HG03354 (cell line): ENCODE measurements at regions not wholly inside any gene's neighbourhood (a gene's known extent, or its start where the extent isn't known, plus 50 kb on each side); places are given as distances from the start of the nearest gene placed in this dataset.
A peak's percentile ranks its signal among the peaks of the same experiment; 100 is the strongest.

Experiments used
- ATAC-seq: cut with Tn5 transposase; IDR thresholded peaks from one replicate; pipeline ENCODE4 v1.9.1; 2021; ENCODE audit warnings: mild to moderate bottlenecking; ENCODE audit not compliant: unreplicated experiment, poor library complexity, severe bottlenecking

DNA sequence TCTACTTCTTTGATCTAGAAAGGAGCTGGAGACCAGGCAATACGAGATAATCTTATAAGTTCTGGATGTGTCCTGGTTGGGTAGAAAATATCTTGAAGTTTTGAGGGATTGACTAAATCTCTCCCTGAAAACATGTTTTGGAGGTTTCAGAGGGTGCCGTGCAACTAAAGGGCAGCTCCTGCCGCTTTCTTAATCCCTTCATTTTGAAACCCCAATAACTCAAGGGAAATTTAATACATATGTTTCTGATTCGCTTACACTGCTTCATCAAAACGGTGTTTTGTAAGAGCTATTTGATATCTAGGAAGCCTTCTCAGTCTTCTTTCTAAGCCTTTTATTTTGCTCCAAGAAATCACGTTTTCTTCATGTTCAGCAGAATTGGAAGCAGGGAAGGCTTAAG, 129.0 kb downstream of the ASCL1 start:
- ATAC-seq = no peak

DNA sequence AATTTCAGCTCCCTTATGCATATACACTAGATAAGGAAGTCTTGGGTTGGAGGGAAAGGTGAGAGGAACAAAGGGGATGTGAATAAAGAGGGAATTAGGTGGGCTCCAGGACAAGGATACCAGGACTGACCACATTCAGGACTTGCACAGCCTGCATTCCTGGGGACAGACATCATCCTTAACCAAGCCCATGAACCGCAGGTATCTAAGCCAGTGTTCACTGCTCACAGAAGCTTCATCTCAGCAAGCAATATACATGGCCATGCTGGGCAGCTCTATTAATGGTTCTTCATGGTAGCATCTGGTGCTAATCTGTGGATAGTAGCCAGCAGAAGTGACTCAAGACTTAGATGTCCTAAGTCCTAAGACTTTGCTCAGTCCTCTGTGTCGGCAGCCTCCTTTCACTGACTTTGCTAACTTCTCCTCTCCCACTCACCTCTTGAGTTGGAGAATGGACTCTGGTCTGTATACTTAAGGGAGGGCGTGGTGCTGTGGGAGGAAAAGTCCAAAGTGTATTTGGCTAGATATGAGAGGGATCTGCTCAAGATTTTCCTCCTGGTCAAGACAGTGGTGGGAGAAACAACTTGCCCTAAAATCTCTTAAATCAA, 136.1 kb downstream of the ASCL1 start:
- no peak for ATAC-seq

DNA sequence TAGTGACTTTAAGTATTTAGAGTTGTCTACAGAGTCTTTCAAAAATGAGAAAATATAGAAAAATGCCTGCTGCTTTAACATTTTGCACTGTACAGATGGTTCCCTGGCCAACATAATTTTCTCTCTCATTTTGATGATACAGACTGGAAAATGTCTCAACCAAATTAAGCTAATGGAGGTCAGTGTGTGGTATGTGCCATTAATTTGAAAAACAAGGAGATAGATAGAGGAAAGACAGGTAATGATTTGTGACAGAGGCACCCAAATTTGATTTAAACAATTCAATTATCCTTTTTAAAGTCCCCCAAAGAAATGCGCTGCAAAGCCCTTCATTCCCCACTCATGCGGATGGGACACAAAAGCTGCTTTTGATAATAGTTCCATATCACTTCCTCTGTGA, 140.0 kb downstream of the ASCL1 start:
- no peak for ATAC-seq

DNA sequence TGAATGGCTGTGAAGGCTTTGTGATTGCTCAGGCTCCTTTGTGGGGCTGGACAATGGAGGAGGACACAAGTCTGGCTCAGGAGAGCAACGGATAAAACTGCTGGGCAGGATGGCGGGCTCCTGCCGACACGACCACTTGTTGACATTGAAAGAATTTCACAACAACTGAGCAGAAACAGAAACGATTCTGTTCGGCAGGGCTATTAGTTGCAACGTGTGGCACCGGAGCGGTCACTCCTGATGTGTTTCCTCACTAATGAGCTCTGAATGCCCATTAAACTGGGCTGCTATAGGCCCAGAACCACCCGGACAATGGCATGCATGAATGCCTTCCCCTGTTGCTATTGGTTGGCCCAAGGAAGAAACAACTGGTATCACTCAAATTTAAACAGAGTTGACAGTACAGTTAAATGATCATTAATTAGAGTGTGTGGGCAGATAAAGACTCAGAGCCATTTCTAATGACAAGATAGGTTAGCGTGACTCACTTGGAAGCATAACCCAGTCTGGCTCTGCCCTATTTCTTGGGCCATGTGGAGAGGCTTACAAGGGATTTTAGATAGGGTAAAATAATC, 142.9 kb downstream of the ASCL1 start:
- ATAC-seq = no peak

DNA sequence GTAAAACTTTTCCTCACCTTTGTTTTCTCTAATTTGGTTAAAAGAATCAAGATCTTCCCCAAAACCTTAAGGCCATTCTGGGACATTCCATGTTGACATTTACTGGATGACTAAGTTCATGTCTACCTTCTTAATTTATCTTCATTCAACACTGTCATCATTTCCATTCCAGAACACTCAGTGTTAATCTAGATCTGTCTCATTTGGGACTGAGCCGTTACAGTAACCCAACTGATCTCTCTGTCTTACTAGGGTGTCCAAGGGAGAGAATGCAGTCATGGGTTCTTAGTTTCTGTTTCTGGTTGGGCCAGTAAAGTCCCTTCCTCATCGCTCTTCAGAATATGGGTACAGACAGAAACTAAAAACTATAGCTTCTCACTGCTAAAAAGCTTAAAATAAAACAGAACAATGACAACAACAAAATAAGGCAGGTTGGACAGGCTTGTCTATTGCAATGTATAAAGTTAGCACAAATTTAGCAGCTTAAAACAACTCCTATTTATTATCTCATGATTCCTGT, 144.8 kb downstream of the ASCL1 start:
- peak; percentile 78 for ATAC-seq

DNA sequence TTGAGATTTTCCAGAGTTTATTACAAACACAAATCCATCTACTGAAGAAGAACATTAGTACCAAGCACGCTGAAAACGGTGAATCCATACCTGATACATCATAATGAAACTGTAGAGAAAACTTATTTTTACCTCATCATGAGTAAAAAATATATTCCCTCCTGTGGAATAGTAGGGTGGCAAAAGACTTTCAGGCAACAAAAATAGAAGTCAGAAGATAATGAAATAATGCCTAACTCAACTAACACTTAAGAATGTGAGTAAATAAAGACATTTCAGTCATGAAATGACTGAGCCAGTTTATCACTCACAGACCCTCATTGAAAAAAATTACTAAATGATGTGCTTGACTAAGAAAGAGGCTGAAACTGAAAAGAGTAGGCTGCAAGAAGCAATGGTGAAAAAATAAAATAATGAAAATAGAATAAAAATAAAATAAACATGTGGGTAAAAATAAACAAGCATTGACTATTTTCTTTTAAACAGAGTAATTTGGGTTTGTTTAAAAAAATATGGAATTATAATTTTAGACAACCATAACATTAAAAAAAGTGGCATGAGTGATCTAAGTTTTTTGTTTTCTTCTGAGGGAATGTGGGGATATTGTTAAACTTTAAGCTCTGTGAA, 148.6 kb downstream of the ASCL1 start:
- ATAC-seq = peak; percentile 72

DNA sequence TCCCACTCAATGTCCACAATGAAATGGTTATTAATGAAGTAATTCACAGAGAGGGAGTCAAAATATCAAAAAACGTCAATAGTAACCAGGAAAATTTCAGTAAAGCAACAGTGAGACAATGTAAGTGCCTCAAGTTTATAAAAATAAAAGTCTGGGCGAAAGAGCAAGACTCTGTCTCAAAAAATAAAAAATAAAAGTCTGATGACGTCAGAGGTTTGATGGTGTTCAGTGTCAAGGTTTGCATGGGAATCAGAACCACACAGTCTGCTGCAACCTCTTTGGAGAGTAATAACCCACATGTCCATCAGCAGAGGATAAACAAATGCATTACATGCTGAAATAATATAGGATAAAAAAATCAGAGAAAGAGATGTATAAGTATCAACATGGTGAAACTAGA, 152.4 kb downstream of the ASCL1 start:
- ATAC-seq = no peak

DNA sequence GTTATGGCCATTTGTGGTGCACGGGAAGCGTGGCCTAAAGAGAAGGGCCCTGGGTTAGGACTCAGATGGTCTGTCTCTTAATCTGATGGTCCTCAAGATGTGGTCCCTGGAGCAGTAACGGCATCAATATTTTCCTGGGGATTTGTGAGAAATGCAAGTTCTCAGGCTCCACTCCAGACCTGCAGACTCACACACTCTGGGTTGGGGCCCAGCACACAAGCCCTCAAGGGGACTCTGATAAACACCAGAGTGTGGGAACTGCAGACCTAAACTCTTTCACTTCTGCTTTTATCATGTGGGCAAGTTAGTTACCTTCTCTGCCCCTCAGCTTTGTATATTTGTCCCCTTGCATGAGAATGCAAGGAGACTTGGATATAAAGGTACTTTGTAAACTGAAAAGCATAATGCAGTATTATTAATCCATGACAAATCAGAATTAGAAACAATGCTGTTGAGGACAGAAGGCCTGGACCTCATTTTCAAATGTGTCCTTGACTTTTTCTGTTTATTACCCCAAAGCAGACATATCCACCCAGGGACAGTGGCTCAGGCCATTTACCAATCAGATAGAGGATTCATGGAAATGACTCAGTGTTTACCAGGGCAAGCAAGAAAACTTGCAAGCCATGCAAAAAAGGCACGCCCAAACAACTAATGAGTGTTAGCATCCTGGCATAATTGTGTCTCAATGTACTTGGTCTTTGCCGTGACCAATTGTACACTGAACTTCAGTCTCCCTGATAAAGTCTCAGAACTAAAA, 157.0 kb downstream of the ASCL1 start:
- peak; percentile 99 for ATAC-seq

DNA sequence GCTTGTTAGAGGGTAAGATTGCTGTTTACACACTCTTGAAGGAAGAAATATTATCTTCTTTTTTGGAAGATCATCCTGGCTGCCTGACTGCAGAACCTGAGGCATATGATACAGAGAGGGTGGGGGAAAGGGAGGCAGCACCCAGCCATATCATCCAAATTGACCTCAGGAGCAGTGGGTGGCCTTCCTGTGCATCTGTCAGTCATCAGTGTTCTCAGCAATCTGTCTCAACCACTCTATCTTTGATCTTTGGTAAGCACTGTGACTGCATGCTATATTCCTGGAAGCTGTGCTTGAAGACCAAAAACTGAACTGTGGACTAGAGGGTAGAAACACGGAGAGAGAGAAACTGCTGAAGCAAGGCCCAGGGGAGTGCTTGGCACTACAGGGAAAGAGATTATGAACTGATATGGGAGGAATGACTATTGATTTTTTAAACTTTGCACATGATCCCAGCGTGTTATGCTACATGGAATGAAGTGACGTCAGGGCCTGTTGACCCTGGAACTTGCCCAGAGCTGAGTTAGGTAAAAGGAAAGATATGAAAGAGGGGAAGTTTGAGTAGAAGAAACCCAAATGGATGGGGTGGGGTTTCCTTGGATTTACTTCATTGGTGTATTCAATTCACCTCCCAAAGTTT, 171.5 kb downstream of the ASCL1 start:
- no peak for ATAC-seq

DNA sequence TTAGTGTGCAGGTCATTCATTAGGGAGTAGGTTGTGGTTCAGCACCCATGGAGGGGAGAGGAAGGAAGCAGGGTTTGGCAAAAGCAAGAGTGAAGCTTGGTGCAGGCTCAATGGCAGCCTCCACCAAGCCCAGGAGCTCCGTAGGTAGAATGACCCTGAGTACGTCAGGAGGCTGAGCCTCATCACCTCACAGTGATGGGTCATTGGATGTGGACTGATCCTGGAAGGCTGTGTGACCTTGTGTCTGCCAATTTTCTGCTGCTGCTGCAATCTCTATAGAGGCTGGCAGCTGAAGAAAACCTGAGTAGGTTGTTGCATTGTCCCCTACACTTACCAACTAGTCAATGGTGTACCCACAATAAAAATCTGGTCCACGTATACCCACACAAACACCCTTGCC, 173.1 kb downstream of the ASCL1 start:
- ATAC-seq = no peak

DNA sequence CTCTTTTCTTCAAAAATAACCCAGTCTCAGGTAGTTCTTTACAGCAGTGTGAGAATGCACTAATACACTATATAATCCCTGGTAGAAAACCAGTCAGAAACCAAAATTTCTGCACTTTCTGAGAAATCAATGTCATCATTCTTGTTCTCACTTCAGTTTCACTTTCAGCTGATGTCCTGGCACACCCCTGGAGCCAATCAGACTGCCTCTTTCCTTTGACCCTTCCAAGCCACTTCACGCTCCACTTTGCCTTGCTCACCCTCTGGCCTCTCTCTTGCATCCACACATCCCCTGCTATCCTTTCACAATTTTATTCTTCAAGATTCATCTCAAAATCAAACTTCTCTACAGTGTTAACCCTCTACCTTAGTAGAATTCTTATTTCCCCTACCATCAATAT, 181.1 kb downstream of the ASCL1 start:
- no peak for ATAC-seq

DNA sequence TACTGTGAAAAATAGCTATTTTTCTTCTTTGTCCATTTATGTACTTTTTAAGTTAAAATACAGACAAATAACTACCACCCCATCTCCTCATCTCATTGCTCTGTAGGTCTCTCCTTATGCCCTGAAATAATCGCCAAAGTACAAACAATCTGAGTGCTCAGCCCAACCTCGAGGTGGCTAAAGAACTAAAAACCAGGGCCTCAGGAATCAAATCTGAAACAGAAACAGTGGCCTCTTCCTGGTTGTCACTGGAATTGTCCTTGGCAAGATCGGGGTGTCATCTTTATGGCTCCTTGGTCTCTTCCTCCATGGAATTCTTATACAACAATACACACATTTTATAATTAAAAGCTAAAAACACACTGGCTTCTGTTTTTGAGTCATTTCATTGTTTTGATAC, 182.4 kb downstream of the ASCL1 start:
- no peak for ATAC-seq

DNA sequence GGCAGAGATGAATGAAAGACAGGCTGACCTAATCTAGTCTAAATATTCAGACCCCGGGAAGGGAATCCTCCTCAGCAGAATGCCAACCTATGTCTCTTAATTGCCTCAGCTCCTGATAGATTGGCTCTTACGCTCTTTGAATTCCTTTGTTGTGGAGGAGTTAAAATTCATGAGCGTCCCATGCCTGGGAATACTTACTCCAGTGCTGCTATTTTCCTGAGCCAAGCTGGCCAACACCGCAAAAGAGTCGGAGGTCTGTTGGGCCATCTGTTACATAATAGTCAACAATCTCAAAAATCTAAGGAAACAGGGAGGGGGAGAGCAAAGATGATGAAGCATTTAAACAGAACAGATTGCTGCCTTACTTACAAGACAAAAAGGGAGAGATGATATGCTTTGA, 182.8 kb downstream of the ASCL1 start:
- no peak for ATAC-seq

DNA sequence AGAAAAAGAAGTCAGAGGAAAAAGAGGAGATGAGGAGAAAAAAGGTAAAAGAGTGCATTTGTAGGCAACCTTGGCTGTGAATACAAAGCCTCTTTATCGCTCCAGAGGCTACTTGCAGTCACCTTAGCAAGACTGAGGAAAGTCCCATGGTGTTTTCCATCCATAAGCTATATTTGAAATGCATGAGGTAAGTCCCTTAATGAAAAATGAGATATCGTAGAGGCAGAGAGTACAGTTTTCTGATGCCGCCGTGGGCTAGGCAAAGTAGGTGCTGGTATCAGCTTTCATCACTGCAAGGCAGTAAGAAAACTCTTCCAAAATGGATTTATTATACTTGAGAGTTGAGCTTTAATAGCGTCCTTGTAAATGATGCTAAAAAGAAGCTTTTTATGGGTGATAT, 186.8 kb downstream of the ASCL1 start:
- ATAC-seq = no peak

DNA sequence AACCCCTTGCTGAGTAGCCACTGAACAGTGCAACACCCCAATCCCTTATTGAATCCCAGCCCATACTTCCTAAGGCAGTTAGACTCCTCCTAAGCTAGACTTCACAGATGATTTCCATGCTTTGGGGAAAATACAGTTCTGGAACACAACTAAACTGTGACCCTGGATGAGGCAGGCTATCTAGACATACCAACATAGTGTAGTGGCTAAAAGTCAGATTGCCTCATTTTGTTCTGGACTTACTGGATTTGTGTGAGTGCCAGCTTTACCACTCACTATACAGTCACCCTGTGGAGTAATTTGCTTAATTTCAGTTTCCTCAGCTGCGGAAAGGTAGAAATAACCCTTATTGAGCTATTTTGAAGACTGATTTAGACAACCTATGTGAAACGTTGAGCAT, 203.1 kb downstream of the ASCL1 start:
- no peak for ATAC-seq

DNA sequence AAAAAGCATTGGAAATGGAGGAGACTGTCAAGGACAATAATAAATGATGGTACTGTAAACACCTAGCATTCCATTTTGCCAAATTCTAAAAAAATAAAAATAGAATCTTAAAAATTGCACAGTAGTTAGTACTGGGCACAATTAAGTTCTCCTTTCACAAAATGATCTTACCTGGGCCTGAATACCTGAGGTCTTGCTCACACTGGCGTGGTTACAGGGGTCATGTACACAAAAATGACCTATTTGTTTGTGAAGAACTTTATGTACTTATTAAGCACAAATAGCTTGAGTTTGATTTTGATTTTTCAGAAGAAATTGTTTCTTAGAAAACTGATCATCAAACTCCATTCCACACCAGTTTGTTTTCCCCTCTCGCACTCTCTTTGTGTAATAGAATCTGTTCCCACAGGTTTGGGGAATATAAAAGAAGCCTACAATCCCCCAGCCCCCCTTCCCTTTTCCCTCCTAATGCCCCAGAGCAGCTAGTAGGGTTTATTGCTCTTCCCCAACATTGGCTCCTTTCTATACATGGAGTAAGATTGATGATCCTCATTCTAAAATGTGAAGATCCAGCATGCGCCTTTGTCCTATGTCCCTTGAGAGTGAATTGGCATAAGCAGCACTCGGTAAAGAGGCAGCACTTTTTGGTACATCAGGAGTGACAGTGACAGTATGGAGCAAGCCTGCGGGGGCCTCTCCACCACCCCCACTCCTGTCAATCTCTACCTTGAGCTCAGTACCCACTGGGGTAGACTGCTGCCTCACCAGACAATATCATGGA, 204.3 kb downstream of the ASCL1 start:
- no peak for ATAC-seq

DNA sequence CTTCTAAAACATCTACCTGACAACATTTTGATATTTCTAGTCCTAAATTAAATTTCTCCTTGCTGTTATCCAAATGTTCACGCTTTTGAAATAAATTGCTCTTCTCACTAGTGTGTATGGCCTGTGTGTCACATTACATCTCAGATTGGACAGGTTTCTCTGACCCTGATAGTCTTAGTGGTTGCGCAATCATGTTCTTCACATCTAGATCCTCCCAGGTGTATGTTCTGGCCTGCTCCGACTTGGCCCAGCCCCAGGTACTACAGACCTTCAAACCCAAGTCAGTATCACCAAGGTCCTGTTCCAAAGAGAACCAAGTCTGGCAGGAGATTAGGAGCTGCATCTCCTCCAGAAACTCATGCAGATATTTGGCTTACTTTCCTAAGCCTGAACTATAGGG, 209.5 kb downstream of the ASCL1 start:
- no peak for ATAC-seq

DNA sequence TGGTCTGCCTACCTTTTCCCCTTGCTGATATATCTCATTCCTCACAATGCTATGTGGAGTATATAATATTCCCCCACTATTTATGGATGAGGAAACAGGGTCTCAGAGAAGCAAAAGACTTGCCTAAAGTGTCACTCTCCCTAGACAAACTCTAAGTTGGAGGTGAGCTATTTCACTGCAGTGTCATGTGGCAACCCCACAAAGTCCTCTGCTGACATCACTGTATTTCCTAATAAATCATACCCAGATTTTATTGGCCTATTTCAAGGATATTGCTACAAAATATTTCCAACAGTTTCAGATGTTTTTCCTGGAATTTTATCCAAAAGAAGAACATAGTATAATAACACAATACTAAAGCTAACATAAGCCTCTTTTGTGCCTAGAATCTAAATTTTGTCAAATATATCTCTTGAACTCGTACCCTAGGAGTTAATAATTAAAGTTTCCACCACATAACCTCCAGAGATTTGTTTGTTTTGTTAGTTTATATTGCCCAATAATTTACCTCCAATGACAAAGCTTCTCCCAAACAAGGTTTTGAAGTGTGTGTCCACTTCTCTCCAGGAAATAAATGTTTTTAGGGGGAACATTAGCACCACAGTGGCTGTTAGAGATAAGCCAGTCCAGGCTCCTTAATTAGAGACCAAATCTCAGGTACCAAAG, 215.1 kb downstream of the ASCL1 start:
- ATAC-seq = no peak

DNA sequence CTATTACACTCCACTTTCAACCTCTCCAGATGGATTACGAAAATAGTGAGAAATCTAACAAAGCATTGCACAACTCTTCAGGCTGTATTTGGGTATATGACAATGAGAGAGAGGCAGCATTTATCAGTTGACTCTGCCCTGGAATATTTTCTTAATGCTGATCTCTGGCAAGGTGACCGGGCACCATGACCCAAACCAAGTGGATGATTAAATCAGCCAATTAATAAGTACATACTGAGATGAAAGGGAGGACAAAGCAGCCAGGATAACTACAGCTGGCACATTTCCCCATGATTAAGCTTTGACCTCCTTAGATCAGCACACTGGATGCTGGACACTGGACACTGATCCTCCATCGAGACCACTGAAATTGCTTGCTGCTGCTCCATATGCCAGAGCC, 218.2 kb downstream of the ASCL1 start:
- ATAC-seq = no peak
